Raji (cell line): ENCODE measurements at regions not wholly inside any gene's neighbourhood (a gene's known extent, or its start where the extent isn't known, plus 50 kb on each side); places are given as distances from the start of the nearest gene placed in this dataset.

Experiments
- POLR2A ChIP-seq: IDR thresholded peaks from 2 replicates; pipeline ENCODE4 v1.6.1; 2011; ENCODE audit warnings: low read depth, low read length, control low read depth; ENCODE audit not compliant: insufficient read depth

GRCh38 chr1:37146071-37146470, 111.8 kb upstream of the GRIK3 start:
- TF ChIP-seq POLR2A = no peak

- no peak for TF ChIP-seq POLR2A
These were observed 113.1 kb upstream of the GRIK3 start for GRCh38 chr1:37147392-37147831.

- no peak for TF ChIP-seq POLR2A
These were observed 113.6 kb upstream of the GRIK3 start for GRCh38 chr1:37147906-37148305.

GRCh38 chr1:37148663-37149062, 114.3 kb upstream of the GRIK3 start:
- TF ChIP-seq POLR2A = no peak

- no peak for TF ChIP-seq POLR2A
These were observed 115.0 kb upstream of the GRIK3 start for GRCh38 chr1:37149296-37149695.

GRCh38 chr1:37150986-37151385, 116.7 kb upstream of the GRIK3 start:
- TF ChIP-seq POLR2A = no peak

- no peak for TF ChIP-seq POLR2A
These were observed 117.5 kb upstream of the GRIK3 start for GRCh38 chr1:37151789-37152188.

- no peak for TF ChIP-seq POLR2A
These were observed 118.2 kb upstream of the GRIK3 start for GRCh38 chr1:37152491-37152890.

GRCh38 chr1:37153116-37154100, 119.1 kb upstream of the GRIK3 start:
- TF ChIP-seq POLR2A = no peak

- no peak for TF ChIP-seq POLR2A
These were observed 122.3 kb upstream of the GRIK3 start for GRCh38 chr1:37156646-37157045.

- no peak for TF ChIP-seq POLR2A
These were observed 123.3 kb upstream of the GRIK3 start for GRCh38 chr1:37157634-37158033.

- no peak for TF ChIP-seq POLR2A
These were observed 123.9 kb upstream of the GRIK3 start for GRCh38 chr1:37158113-37158749.

GRCh38 chr1:37159102-37159501, 124.8 kb upstream of the GRIK3 start:
- no peak for TF ChIP-seq POLR2A

GRCh38 chr1:37161171-37161570, 126.9 kb upstream of the GRIK3 start:
- TF ChIP-seq POLR2A = no peak

- no peak for TF ChIP-seq POLR2A
These were observed 127.7 kb upstream of the GRIK3 start for GRCh38 chr1:37162059-37162458.

GRCh38 chr1:37166005-37166404, 131.7 kb upstream of the GRIK3 start:
- TF ChIP-seq POLR2A = no peak
